ENCODE measurements at regions not wholly inside any gene's neighbourhood (a gene's known extent, or its start where the extent isn't known, plus 50 kb on each side); places are given as distances from the start of the nearest gene placed in this dataset.
"Not testable (repeated sequence)": the region's sequence is repeated elsewhere in the genome, so short reads cannot be mapped to it uniquely, and the experiment has no call there.

- no peak for DNase-seq
- Histone ChIP-seq H3K27ac (peak overlapping the region in 2 of 8 donors; percentile 22 to 43), H3K4me1 (peaks cover 0 to 10% (median 5%) of the 10 kb centered on the region in 6 donors), H3K36me3 (no peaks in the 10 kb centered on the region), H3K9me3 (no peaks in the 10 kb centered on the region), H3K27me3 (replicated peaks in 1 of 7) (no peaks in the 10 kb centered on the region), H3K4me3 (no peak overlapping the region)
- 68 to 91% (median 72%) methylated on average over 3 of the region's 3 CpGs for WGBS, 5 donors
- intact Hi-C loops (cut with DNase I; ENCODE audit: low total_unique reads) = no loop called here
- TF ChIP-seq POLR2AphosphoS5 (IDR thresholded peaks at IDR 0.05) = no peak
- no peak for TF ChIP-seq CTCF (IDR thresholded peaks at IDR 0.05 in 8 of 11, conservative IDR thresholded peaks at IDR 0.05 in 3 of 11)
- TF ChIP-seq POLR2A (IDR thresholded peaks at IDR 0.05) = no peak
Measured at GRCh38 chr2:40665493-40666232, 213.8 kb upstream of the SLC8A1 start.

GRCh38 chr2:40666398-40666797, 214.5 kb upstream of the SLC8A1 start:
- DNase-seq = no peak
- H3K9me3 ChIP-seq = no peaks in the 10 kb centered on the region
- peaks cover 0 to 10% (median 5%) of the 10 kb centered on the region in 6 donors for H3K4me1 ChIP-seq
- no peak for TF ChIP-seq POLR2A (IDR thresholded peaks at IDR 0.05)
- TF ChIP-seq CTCF (IDR thresholded peaks at IDR 0.05 in 8 of 11, conservative IDR thresholded peaks at IDR 0.05 in 3 of 11) = no peak
- no peak for TF ChIP-seq POLR2AphosphoS5 (IDR thresholded peaks at IDR 0.05)
- H3K27ac ChIP-seq = peak overlapping the region in 2 of 8 donors; percentile 22 to 43
- H3K27me3 ChIP-seq (replicated peaks in 1 of 7) = no peaks in the 10 kb centered on the region
- WGBS, 5 donors = 69 to 82% (median 79%) methylated on average over 4 of the region's 4 CpGs
- no peaks in the 10 kb centered on the region for H3K36me3 ChIP-seq
- intact Hi-C loops (cut with DNase I; ENCODE audit: low total_unique reads) = no loop called here
- H3K4me3 ChIP-seq = no peak overlapping the region

- H3K27ac ChIP-seq = peak overlapping the region in 1 of 8 donors; percentile 23
- H3K4me3 ChIP-seq = no peak overlapping the region
- H3K36me3 ChIP-seq = no peaks in the 10 kb centered on the region
- peaks cover 0 to 10% (median 5%) of the 10 kb centered on the region in 6 donors for H3K4me1 ChIP-seq
- WGBS, 5 donors = 15 to 43% (median 19%) methylated on average over 3 of the region's 3 CpGs
- intact Hi-C loops (cut with DNase I; ENCODE audit: low total_unique reads) = no loop called here
- TF ChIP-seq POLR2A (IDR thresholded peaks at IDR 0.05) = no peak
- no peak for TF ChIP-seq CTCF (IDR thresholded peaks at IDR 0.05 in 8 of 11, conservative IDR thresholded peaks at IDR 0.05 in 3 of 11)
- no peak for DNase-seq
- peaks cover 0 to 8% (median 0%) of the 10 kb centered on the region in 8 donors for H3K9me3 ChIP-seq
- H3K27me3 ChIP-seq (replicated peaks in 1 of 7) = no peaks in the 10 kb centered on the region
Measured at GRCh38 chr2:40668425-40668824, 216.5 kb upstream of the SLC8A1 start.

GRCh38 chr2:40676134-40676790, 224.4 kb upstream of the SLC8A1 start:
- intact Hi-C loops (cut with DNase I; ENCODE audit: low total_unique reads); H3K27me3 ChIP-seq (replicated peaks in 1 of 7); H3K36me3 ChIP-seq; DNase-seq; H3K4me3 ChIP-seq; H3K27ac ChIP-seq: not testable (repeated sequence)
- peaks cover 0 to 21% (median 6%) of the 10 kb centered on the region in 8 donors for H3K9me3 ChIP-seq
- WGBS, 5 donors = 61 to 80% (median 70%) methylated on average over 4 of the region's 4 CpGs
- H3K4me1 ChIP-seq = peaks cover 0 to 13% (median 3%) of the 10 kb centered on the region in 6 donors
